NT2/D1 (cell line): ENCODE measurements at regions not wholly inside any gene's neighbourhood (a gene's known extent, or its start where the extent isn't known, plus 50 kb on each side); places are given as distances from the start of the nearest gene placed in this dataset.

Experiments used
- DNase-seq: peaks from one replicate; pipeline ENCODE4 v3.0.0-alpha.2; 2011; ENCODE audit warnings: low read depth, low spot score
- H3K27me3 ChIP-seq: 2 replicates; pipeline ENCODE4 v1.6.0; 2011; ENCODE audit warnings: mild to moderate bottlenecking; ENCODE audit not compliant: insufficient read length, insufficient read depth
- H3K36me3 ChIP-seq: 2 replicates; pipeline ENCODE4 v1.6.1; 2011; ENCODE audit warnings: mild to moderate bottlenecking, low read length, mixed read lengths; ENCODE audit not compliant: insufficient read depth, insufficient read length
- H3K4me1 ChIP-seq: 2 replicates; pipeline ENCODE4 v1.5.1; 2011; ENCODE audit not compliant: insufficient read depth, insufficient read length
- H3K4me3 ChIP-seq: 2 replicates; pipeline ENCODE4 v1.5.1; 2011; ENCODE audit warnings: low read depth; ENCODE audit not compliant: insufficient read length
- H3K9ac ChIP-seq: 2 replicates; pipeline ENCODE4 v1.6.0; 2011; ENCODE audit warnings: low read depth; ENCODE audit not compliant: insufficient read length
- H3K9me3 ChIP-seq: 2 replicates; pipeline ENCODE4 v1.5.1; 2011; ENCODE audit warnings: mild to moderate bottlenecking, low read length; ENCODE audit not compliant: insufficient read depth
- SUZ12 ChIP-seq: IDR thresholded peaks from 2 replicates; pipeline ENCODE4 v1.6.1; 2011; ENCODE audit not compliant: insufficient read length, insufficient read depth; ENCODE audit errors: extremely low read depth
- YY1 ChIP-seq: IDR thresholded peaks from 2 replicates; pipeline ENCODE4 v1.6.1; 2011; ENCODE audit not compliant: insufficient read length, insufficient read depth
- ZNF274 ChIP-seq: IDR thresholded peaks from 2 replicates; pipeline ENCODE4 v1.6.1; 2011; ENCODE audit warnings: mild to moderate bottlenecking, low read depth, low read length

GRCh38 chr10:89082086-89082485 is 91.5 kb downstream of the FAS start:
- no peaks in the 10 kb centered on the region for H3K27me3 ChIP-seq
- no peak overlapping the region for H3K4me3 ChIP-seq
- H3K36me3 ChIP-seq, result no peaks in the 10 kb centered on the region
- no peaks in the 10 kb centered on the region; the same call in 1 of the 2 replicates for H3K9me3 ChIP-seq
- no peak for DNase-seq
- TF ChIP-seq SUZ12 (no peak), YY1 (no peak), ZNF274 (no peak)
- no peaks in the 10 kb centered on the region for H3K4me1 ChIP-seq
- H3K9ac ChIP-seq, result no peak overlapping the region

GRCh38 chr10:89080660-89081059 is 90.1 kb downstream of the FAS start:
- Histone ChIP-seq H3K27me3 (no peaks in the 10 kb centered on the region), H3K4me1 (no peaks in the 10 kb centered on the region), H3K9ac (no peak overlapping the region), H3K36me3 (no peaks in the 10 kb centered on the region), H3K4me3 (no peak overlapping the region), H3K9me3 (no peaks in the 10 kb centered on the region)
- DNase-seq, result no peak
- TF ChIP-seq ZNF274 (no peak), SUZ12 (no peak), YY1 (no peak)

GRCh38 chr10:89079961-89080360 is 89.4 kb downstream of the FAS start:
- Histone ChIP-seq H3K4me1 (no peaks in the 10 kb centered on the region), H3K9me3 (no peaks in the 10 kb centered on the region), H3K27me3 (no peaks in the 10 kb centered on the region), H3K4me3 (no peak overlapping the region), H3K36me3 (no peaks in the 10 kb centered on the region), H3K9ac (no peak overlapping the region)
- DNase-seq, result no peak
- TF ChIP-seq SUZ12, result no peak

- TF ChIP-seq ZNF274 (no peak), YY1 (no peak), SUZ12 (no peak)
- no peaks in the 10 kb centered on the region for H3K36me3 ChIP-seq
- H3K27me3 ChIP-seq, result no peaks in the 10 kb centered on the region
- no peak for DNase-seq
- no peak overlapping the region for H3K4me3 ChIP-seq
- no peaks in the 10 kb centered on the region for H3K9me3 ChIP-seq
- H3K4me1 ChIP-seq, result no peaks in the 10 kb centered on the region
- no peak overlapping the region for H3K9ac ChIP-seq
These were observed 88.4 kb downstream of the FAS start for GRCh38 chr10:89078724-89079672.

- TF ChIP-seq ZNF274, result no peak
- no peak for TF ChIP-seq YY1
- TF ChIP-seq SUZ12, result no peak
- Histone ChIP-seq H3K9me3 (no peaks in the 10 kb centered on the region), H3K36me3 (no peaks in the 10 kb centered on the region), H3K27me3 (no peaks in the 10 kb centered on the region), H3K9ac (no peak overlapping the region), H3K4me3 (no peak overlapping the region), H3K4me1 (no peaks in the 10 kb centered on the region)
- DNase-seq, result no peak
These were observed 85.5 kb downstream of the FAS start for GRCh38 chr10:89076120-89076519.

GRCh38 chr10:89075631-89076030 is 85.0 kb downstream of the FAS start:
- Histone ChIP-seq H3K4me1 (no peaks in the 10 kb centered on the region), H3K27me3 (no peaks in the 10 kb centered on the region), H3K36me3 (no peaks in the 10 kb centered on the region), H3K9ac (no peak overlapping the region), H3K4me3 (no peak overlapping the region), H3K9me3 (no peaks in the 10 kb centered on the region)
- DNase-seq, result no peak
- TF ChIP-seq SUZ12 (no peak), ZNF274 (no peak), YY1 (no peak)

GRCh38 chr10:89074120-89074519 is 83.5 kb downstream of the FAS start:
- H3K9ac ChIP-seq, result no peak overlapping the region
- H3K9me3 ChIP-seq, result no peaks in the 10 kb centered on the region
- H3K4me3 ChIP-seq, result no peak overlapping the region
- no peaks in the 10 kb centered on the region for H3K36me3 ChIP-seq
- TF ChIP-seq YY1 (no peak), ZNF274 (no peak), SUZ12 (no peak)
- no peak for DNase-seq
- H3K27me3 ChIP-seq, result no peaks in the 10 kb centered on the region
- H3K4me1 ChIP-seq, result no peaks in the 10 kb centered on the region
